ENCODE measurements at regions not wholly inside any gene's neighbourhood (a gene's known extent, or its start where the extent isn't known, plus 50 kb on each side); places are given as distances from the start of the nearest gene placed in this dataset.

- no peak for DNase-seq
- in situ Hi-C loops (cut with HindIII; ENCODE audit: low pct_ligation_motif_present, low pct_unique_long_range_greater_than_20kb, low sequenced_read_pairs) = no loop called here
Measured at GRCh38 chr5:15245913-15246312, 254.1 kb upstream of the FBXL7 start.

- in situ Hi-C loops (cut with HindIII; ENCODE audit: low pct_ligation_motif_present, low pct_unique_long_range_greater_than_20kb, low sequenced_read_pairs) = no loop called here
- no peak for DNase-seq
Measured at GRCh38 chr5:15243301-15244020, 256.5 kb upstream of the FBXL7 start.

DNA sequence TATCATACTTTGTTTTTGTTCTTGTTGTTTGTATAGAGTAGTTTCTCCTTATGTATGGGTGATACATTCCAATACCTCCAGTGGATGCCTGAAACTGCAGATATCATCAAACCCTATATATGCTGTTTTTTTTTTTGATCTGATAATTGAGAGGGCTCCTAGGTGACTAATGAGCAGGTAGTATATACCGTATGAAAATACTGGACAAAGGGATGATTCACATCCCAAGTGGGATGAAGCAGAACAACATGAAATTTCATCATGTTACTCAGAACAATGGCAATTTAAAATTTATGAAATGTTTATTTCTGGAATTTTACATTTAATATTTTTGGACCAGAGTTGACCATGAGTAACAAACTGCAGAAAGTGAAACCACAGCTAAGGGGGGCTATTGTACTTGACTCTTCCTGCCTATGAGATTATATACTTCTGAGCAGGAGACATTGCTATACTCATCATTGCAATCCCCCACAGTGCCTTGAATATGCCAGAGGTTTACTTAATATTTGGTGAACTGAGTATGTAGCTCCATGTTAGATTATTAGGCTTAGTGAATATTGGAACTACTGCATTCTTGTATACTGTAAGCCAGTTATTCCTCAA, 258.7 kb upstream of the FBXL7 start:
- in situ Hi-C loops (cut with HindIII; ENCODE audit: low pct_ligation_motif_present, low pct_unique_long_range_greater_than_20kb, low sequenced_read_pairs) = no loop called here
- no peak for DNase-seq

GRCh38 chr5:15238006-15238405, 262.0 kb upstream of the FBXL7 start:
- in situ Hi-C loops (cut with HindIII; ENCODE audit: low pct_ligation_motif_present, low pct_unique_long_range_greater_than_20kb, low sequenced_read_pairs) = no loop called here
- no peak for DNase-seq

GRCh38 chr5:15236911-15237508, 263.0 kb upstream of the FBXL7 start:
- in situ Hi-C loops (cut with HindIII; ENCODE audit: low pct_ligation_motif_present, low pct_unique_long_range_greater_than_20kb, low sequenced_read_pairs) = no loop called here
- no peak for DNase-seq

DNA sequence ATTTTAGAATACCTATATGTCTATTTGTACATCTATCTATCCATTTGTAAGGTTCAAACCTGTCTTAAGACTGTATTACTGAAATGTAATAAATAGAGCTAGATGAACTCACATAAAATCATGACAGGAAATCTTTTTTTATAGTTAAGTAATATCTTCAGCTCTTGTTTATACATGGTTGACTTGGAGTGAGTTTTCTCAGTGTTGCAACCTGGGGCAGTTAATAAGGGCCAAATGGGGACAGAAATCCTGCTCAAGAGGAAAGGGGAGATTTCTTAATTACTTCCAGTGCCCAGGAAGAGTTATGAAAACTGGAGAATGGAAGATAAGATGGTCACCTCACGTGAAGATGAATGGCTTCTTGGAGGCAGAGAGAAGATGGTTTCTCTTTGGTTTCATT, 265.1 kb upstream of the FBXL7 start:
- no peak for DNase-seq

GRCh38 chr5:15234366-15234765, 265.6 kb upstream of the FBXL7 start:
- no peak for DNase-seq
- in situ Hi-C loops (cut with HindIII; ENCODE audit: low pct_ligation_motif_present, low pct_unique_long_range_greater_than_20kb, low sequenced_read_pairs) = no loop called here

More for the DNA sequence above, 265.1 kb upstream of the FBXL7 start:
- in situ Hi-C loops (cut with HindIII; ENCODE audit: low pct_ligation_motif_present, low pct_unique_long_range_greater_than_20kb, low sequenced_read_pairs) = no loop called here

DNA sequence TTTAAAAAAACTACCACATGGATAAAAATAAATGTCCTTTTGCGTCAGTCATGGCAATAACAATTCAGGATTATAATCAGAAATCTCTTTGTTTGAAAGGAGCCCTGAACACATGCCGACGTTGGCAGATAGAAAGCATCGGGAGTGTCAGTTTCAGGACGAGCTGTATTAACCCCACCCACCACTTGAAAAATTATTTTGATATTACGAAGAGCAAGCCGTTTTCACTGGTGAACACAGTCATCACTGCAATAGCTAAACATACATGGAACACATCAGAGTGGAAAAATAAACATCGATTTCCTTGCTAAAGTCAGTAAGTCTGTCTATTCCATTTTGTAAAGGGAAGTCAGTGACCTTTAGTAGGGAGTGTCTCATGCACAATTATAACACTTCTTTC, 266.4 kb upstream of the FBXL7 start:
- in situ Hi-C loops (cut with HindIII; ENCODE audit: low pct_ligation_motif_present, low pct_unique_long_range_greater_than_20kb, low sequenced_read_pairs) = no loop called here
- DNase-seq = no peak

DNA sequence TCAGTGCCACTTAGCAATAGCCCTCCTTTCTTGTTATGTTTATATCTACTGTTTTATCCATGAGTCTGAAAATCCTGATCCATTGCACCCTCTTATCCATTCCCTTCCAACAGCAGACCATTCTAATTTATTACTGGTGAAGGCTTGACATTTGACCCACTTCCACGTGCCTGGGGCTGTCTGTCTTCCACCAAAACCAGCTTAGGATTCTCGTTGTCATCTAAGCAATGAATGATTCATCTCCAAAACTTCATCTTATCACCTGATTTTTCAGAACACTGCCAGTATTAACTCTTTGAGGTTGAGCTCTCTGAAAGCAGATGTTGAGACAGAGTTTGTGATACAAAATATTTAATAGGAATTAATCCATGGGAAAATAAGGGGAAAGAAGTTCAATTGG, 277.8 kb upstream of the FBXL7 start:
- DNase-seq = no peak
- in situ Hi-C loops (cut with HindIII; ENCODE audit: low pct_ligation_motif_present, low pct_unique_long_range_greater_than_20kb, low sequenced_read_pairs) = no loop called here

DNA sequence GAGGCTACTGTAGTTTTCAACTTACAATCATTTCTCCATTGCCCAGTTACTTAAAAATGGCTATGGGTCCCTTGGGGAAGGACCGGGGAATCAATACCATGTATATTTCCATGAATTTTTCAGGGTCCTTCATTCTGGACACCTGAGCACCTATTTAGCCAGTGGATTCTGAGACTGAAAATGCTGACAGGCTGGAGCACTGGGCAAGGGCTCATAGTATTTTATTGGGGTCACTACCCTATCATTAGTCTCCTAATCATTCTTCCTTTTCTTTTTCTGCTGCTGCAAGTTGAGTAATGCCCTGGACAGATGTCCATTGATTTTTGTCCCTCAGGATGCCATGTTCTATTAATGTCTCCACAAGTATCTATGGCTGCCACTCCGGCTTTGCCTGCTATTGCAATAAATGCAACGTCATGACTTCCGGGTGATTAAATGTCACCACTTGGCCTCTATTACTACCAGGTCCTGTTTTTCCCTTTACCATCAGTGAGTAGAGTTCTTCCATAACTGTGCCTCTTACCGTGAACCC, 279.3 kb upstream of the FBXL7 start:
- no peak for DNase-seq
- in situ Hi-C loops (cut with HindIII; ENCODE audit: low pct_ligation_motif_present, low pct_unique_long_range_greater_than_20kb, low sequenced_read_pairs) = no loop called here

- in situ Hi-C loops (cut with HindIII; ENCODE audit: low pct_ligation_motif_present, low pct_unique_long_range_greater_than_20kb, low sequenced_read_pairs) = no loop called here
- no peak for DNase-seq
Measured at GRCh38 chr5:15215056-15215455, 284.9 kb upstream of the FBXL7 start.

DNA sequence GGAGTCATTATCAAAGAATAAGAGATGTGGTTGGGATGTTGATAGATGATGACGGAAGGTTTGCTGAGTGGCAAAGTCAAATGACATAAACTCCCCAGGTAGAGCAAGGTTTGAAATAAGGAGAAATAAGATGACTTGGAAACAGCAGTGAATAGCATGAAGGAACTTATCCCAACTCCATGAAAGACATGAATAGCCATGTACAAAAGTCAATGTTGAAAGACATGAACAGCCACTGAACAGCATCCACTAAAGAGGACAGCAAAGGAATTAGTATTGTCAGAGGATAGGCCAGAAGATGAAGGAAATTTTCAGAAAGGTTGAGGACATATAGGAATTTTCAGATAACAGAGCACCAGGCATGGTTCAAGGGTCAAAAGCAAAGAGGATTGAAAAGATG, 286.0 kb upstream of the FBXL7 start:
- DNase-seq = no peak
- in situ Hi-C loops (cut with HindIII; ENCODE audit: low pct_ligation_motif_present, low pct_unique_long_range_greater_than_20kb, low sequenced_read_pairs) = no loop called here

GRCh38 chr5:15209053-15209762, 290.8 kb upstream of the FBXL7 start:
- no peak for DNase-seq
- in situ Hi-C loops (cut with HindIII; ENCODE audit: low pct_ligation_motif_present, low pct_unique_long_range_greater_than_20kb, low sequenced_read_pairs) = no loop called here

DNA sequence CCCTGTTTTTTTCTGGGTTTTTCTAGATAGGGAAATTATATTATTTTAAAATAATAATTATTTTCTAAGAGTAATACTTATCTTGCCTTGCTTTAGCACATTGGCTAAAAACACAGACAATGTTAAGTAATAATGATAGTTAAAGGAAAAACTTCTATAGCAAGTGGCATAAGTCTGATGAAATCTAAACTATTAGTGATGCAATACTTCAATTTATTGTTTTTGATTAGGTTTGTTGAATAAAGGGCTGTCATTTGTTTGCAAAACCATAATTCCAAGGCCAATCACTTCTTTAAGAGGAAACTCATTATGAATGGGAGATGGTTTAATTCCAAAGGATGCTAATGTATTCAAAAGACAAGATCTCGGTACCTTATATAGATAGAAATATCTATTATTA, 293.8 kb upstream of the FBXL7 start:
- no peak for DNase-seq
- in situ Hi-C loops (cut with HindIII; ENCODE audit: low pct_ligation_motif_present, low pct_unique_long_range_greater_than_20kb, low sequenced_read_pairs) = no loop called here

GRCh38 chr5:15203376-15203775, 296.6 kb upstream of the FBXL7 start:
- in situ Hi-C loops (cut with HindIII; ENCODE audit: low pct_ligation_motif_present, low pct_unique_long_range_greater_than_20kb, low sequenced_read_pairs) = no loop called here
- no peak for DNase-seq

GRCh38 chr5:15191012-15191411, 309.0 kb upstream of the FBXL7 start:
- no peak for DNase-seq
- in situ Hi-C loops (cut with HindIII; ENCODE audit: low pct_ligation_motif_present, low pct_unique_long_range_greater_than_20kb, low sequenced_read_pairs) = no loop called here

GRCh38 chr5:15183520-15183919, 311.9 kb upstream of the ANKH start:
- peak; percentile 10 for DNase-seq
- in situ Hi-C loops (cut with HindIII; ENCODE audit: low pct_ligation_motif_present, low pct_unique_long_range_greater_than_20kb, low sequenced_read_pairs) = no loop called here

GRCh38 chr5:15170173-15170572, 298.6 kb upstream of the ANKH start:
- in situ Hi-C loops (cut with HindIII; ENCODE audit: low pct_ligation_motif_present, low pct_unique_long_range_greater_than_20kb, low sequenced_read_pairs) = no loop called here

DNA sequence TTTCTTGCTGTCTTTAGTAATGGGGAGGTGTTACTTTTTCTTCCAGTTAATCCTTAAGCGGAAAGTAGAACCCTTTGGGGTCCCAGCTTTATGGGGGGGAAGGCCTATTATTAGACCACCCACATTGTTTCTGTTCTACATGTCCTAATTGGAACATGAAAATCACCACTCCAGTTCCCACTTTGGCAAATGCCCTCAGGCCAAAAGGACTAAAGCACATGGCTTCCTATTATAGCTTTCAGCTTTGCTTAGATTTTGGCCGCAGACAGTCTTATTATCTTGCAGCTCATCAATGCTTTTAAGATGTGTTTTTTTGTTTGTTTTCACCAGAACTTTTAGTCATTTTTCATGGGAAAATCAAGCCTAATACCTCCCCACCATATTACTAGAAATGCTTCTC, 296.8 kb upstream of the ANKH start:
- no peak for DNase-seq
- in situ Hi-C loops (cut with HindIII; ENCODE audit: low pct_ligation_motif_present, low pct_unique_long_range_greater_than_20kb, low sequenced_read_pairs) = no loop called here

More at GRCh38 chr5:15170173-15170572, 298.6 kb upstream of the ANKH start:
- DNase-seq = no peak
